ENCODE measurements at regions not wholly inside any gene's neighbourhood (a gene's known extent, or its start where the extent isn't known, plus 50 kb on each side); places are given as distances from the start of the nearest gene placed in this dataset.

DNA sequence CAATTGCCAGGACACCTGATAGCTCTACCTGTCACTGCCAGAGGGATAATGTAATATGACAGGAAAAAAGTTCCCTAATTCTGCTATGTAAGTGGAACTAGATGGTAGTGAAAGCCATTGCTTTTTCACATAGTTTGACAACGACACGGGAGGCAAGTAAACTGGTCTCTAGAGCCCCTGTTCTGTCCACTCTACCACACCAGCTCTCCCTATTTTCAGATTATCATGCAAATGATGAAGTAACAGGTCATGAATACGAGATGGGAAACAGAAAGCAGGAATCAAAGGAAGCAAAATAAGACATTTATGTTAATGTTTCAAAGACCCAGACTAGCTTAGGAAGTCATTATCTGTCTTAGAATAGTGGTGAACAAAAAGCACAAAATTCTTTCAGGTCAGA, 56.2 kb downstream of the TAF11L14 start:
- H3K9me3 ChIP-seq (ENCODE audit: control insufficient read depth, insufficient read depth, low read depth, low read length), result no peaks in the 10 kb centered on the region
- H3K27ac ChIP-seq (ENCODE audit: extremely low read depth, low read depth, low read length), result no peak overlapping the region
- no peaks in the 10 kb centered on the region for H3K36me3 ChIP-seq (ENCODE audit: control insufficient read depth in 2 of 2, insufficient read depth in 1 of 2, low read length in 2 of 2)
- no peaks in the 10 kb centered on the region for H3K4me1 ChIP-seq (ENCODE audit: control insufficient read depth, insufficient read depth, low read length)
- no peak for TF ChIP-seq ZBTB11 (tag by site-specific recombination; conservative IDR thresholded peaks at IDR 0.05; ENCODE audit: low read depth)
- TF ChIP-seq ZNF24 (tag by site-specific recombination; IDR thresholded peaks at IDR 0.05), result no peak
- TF ChIP-seq ZNF302 (tag by site-specific recombination; IDR thresholded peaks at IDR 0.05; ENCODE audit: low read depth), result no peak
- TF ChIP-seq PBX3 (CRISPR knock-in tag; IDR thresholded peaks at IDR 0.05), result no peak
- TF ChIP-seq ZNF610 (tag by site-specific recombination; IDR thresholded peaks at IDR 0.05; ENCODE audit: borderline replicate concordance), result no peak
- no peak for TF ChIP-seq ZNF174 (tag by site-specific recombination; IDR thresholded peaks at IDR 0.05)
- no peak for TF ChIP-seq GLI2 (tag by site-specific recombination; IDR thresholded peaks at IDR 0.05; ENCODE audit: borderline replicate concordance, low read depth)
- TF ChIP-seq ZNF571 (tag by site-specific recombination; IDR thresholded peaks at IDR 0.05), result no peak
- TF ChIP-seq ZNF639 (tag by site-specific recombination; IDR thresholded peaks at IDR 0.05), result no peak
- no peak overlapping the region for H3K4me3 ChIP-seq (ENCODE audit: low read depth, low read length)
- ChIA-PET POLR2A (no interaction called here), CTCF (no interaction called here)

DNA sequence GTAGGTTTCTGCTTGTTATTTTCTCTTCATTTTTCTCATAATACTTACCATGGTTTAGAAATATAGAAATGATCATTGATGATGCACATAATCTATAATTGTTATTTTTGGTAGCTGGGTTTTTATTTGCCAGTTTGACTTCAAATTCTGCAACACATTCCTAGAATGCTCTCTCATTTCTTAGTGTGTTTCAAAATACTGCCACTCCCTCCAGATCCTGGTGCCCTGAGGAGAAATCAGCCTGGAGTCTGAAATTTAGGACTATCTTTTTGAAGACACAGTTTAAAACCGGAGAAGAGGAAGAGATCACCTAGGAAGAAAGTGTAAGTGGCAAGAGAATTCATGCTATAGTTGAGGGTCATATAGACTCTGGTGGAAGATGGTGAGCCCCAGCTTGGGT, 57.5 kb downstream of the TAF11L14 start:
- Histone ChIP-seq H3K4me1 (ENCODE audit: control insufficient read depth, insufficient read depth, low read length) (no peaks in the 10 kb centered on the region), H3K27ac (ENCODE audit: extremely low read depth, low read depth, low read length) (no peak overlapping the region), H3K36me3 (ENCODE audit: control insufficient read depth in 2 of 2, insufficient read depth in 1 of 2, low read length in 2 of 2) (no peaks in the 10 kb centered on the region), H3K4me3 (ENCODE audit: low read depth, low read length) (no peak overlapping the region), H3K9me3 (ENCODE audit: control insufficient read depth, insufficient read depth, low read depth, low read length) (no peaks in the 10 kb centered on the region)
- CTCF ChIA-PET, result no interaction called here
- POLR2A ChIA-PET, result no interaction called here
- no peak for TF ChIP-seq ZFHX2 (tag by site-specific recombination; conservative IDR thresholded peaks at IDR 0.05)
- no peak for TF ChIP-seq YY2 (tag by site-specific recombination; IDR thresholded peaks at IDR 0.05)
- no peak for TF ChIP-seq ZNF426 (tag by site-specific recombination; IDR thresholded peaks at IDR 0.05)
- no peak for TF ChIP-seq PBX3 (CRISPR knock-in tag; IDR thresholded peaks at IDR 0.05)

DNA sequence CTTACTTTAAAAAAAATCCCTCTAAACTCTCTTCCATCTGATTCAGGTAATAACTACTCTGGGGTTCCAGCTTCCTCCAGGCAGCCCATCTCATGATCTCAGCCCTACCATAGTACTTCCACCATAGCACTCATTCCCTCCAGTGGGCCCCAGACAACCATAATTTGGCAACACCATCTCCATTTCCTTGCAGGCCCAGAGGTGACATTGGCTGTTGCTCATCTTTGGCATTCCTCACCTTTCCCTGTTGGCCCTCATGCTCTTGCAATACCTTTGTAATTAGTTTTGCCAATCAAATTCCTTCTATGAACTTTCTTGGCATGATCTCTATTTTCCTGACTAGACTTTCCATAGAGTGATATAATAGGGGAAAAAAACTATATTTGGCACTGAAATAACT, 60.1 kb downstream of the TAF11L14 start:
- Histone ChIP-seq H3K4me1 (ENCODE audit: control insufficient read depth, insufficient read depth, low read length) (no peaks in the 10 kb centered on the region), H3K9me3 (ENCODE audit: control insufficient read depth, insufficient read depth, low read depth, low read length) (no peaks in the 10 kb centered on the region), H3K36me3 (ENCODE audit: control insufficient read depth in 2 of 2, insufficient read depth in 1 of 2, low read length in 2 of 2) (no peaks in the 10 kb centered on the region), H3K27ac (ENCODE audit: extremely low read depth, low read depth, low read length) (no peak overlapping the region), H3K4me3 (ENCODE audit: low read depth, low read length) (no peak overlapping the region)
- ChIA-PET CTCF (no interaction called here), POLR2A (no interaction called here)
- TF ChIP-seq ZNF324 (tag by site-specific recombination; IDR thresholded peaks at IDR 0.05) (no peak), ZNF777 (tag by site-specific recombination; IDR thresholded peaks at IDR 0.05; ENCODE audit: borderline replicate concordance) (no peak), ZSCAN23 (tag by site-specific recombination; IDR thresholded peaks at IDR 0.05) (no peak), ZNF175 (tag by site-specific recombination; IDR thresholded peaks at IDR 0.05) (no peak), ZNF335 (tag by site-specific recombination; conservative IDR thresholded peaks at IDR 0.05) (no peak), ZNF48 (tag by site-specific recombination; IDR thresholded peaks at IDR 0.05) (no peak), ZNF311 (tag by site-specific recombination; IDR thresholded peaks at IDR 0.05; ENCODE audit: borderline replicate concordance) (no peak), PBX3 (CRISPR knock-in tag; IDR thresholded peaks at IDR 0.05) (no peak), ZNF23 (tag by site-specific recombination; IDR thresholded peaks at IDR 0.05; ENCODE audit: borderline replicate concordance) (no peak), OVOL3 (tag by site-specific recombination; IDR thresholded peaks at IDR 0.05) (no peak), KLF9 (tag by site-specific recombination; IDR thresholded peaks at IDR 0.05; ENCODE audit: low read depth) (no peak), ZNF664 (tag by site-specific recombination; IDR thresholded peaks at IDR 0.05) (no peak), ZNF501 (tag by site-specific recombination; IDR thresholded peaks at IDR 0.05) (no peak), ZNF2 (tag by site-specific recombination; IDR thresholded peaks at IDR 0.05) (no peak)

Measured in HEK293 (cell line).